Nephron progenitor cell (in vitro differentiated cells): ENCODE measurements at regions not wholly inside any gene's neighbourhood (a gene's known extent, or its start where the extent isn't known, plus 50 kb on each side); places are given as distances from the start of the nearest gene placed in this dataset.
A peak's percentile ranks its signal among the peaks of the same experiment; 100 is the strongest.

ENCODE experiments used
- DNase-seq: peaks from one replicate; pipeline ENCODE4 v3.0.0; 2021
- H3K27ac Mint-ChIP-seq: 2 replicates; pipeline ENCODE4 v1.8.0; 2021; ENCODE audit warnings: mild to moderate bottlenecking, moderate library complexity, mixed read lengths
- H3K27me3 Mint-ChIP-seq: 2 replicates; pipeline ENCODE4 v1.8.0; 2021; ENCODE audit warnings: mild to moderate bottlenecking, low read depth, mixed read lengths; ENCODE audit not compliant: poor library complexity
- H3K36me3 Mint-ChIP-seq: 2 replicates; pipeline ENCODE4 v1.8.0; 2021; ENCODE audit warnings: low read depth, mixed read lengths
- H3K4me1 Mint-ChIP-seq: 2 replicates; pipeline ENCODE4 v1.8.0; 2021; ENCODE audit warnings: mixed read lengths
- H3K4me3 Mint-ChIP-seq: 2 replicates; pipeline ENCODE4 v1.8.0; 2021; ENCODE audit warnings: mild to moderate bottlenecking, moderate library complexity, mixed read lengths
- H3K9me3 Mint-ChIP-seq: 2 replicates; pipeline ENCODE4 v1.8.0; 2021; ENCODE audit warnings: mild to moderate bottlenecking, moderate library complexity, mixed read lengths
- CTCF ChIP-seq: fragments of 200-600 bp; sonication (generic); IDR thresholded peaks from 2 replicates; pipeline ENCODE4 v1.5.0; 2021; ENCODE audit warnings: antibody characterized with exemption

DNA sequence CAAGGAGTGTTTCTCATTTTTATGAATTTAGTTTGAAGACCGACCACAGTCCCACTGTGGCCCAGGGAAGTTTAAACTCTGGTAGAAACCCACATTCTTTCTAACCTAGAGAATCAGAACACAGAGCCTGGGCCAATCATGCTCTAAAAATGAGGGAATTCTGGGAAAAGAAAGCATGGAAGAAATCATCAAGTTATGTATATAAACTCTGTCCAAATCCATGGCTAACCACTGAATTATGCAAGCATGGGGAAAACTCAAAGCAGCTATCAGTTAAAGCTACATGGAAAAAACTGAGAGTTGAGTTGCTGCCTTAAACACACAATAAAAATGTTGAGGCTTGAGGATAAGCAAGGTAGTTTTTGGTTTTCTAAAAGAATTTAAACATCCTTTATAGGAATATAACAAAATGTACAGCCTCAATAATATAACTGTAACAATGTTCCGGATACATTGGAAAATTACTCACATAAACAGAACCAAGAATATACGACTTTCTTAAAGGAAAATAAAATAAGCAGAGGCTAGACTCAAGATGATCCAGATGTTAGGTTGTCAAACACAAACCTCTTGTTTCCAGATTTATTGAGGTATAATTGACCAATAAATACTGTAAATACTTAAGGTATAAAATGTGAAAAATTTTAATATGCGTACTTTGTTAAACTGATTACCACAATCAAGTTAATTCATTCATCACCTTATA is 311.2 kb upstream of the GNAI1 start:
- Mint-ChIP-seq H3K27ac (no peak overlapping the region), H3K36me3 (no peaks in the 10 kb centered on the region), H3K9me3 (no peaks in the 10 kb centered on the region), H3K4me3 (no peak overlapping the region), H3K27me3 (peaks cover 5% of the 10 kb centered on the region), H3K4me1 (peaks cover 4% of the 10 kb centered on the region)
- no peak for TF ChIP-seq CTCF
- DNase-seq, result no peak

- no peak for DNase-seq
- Mint-ChIP-seq H3K4me1 (peaks cover 4% of the 10 kb centered on the region), H3K9me3 (no peaks in the 10 kb centered on the region), H3K27me3 (peaks cover 5% of the 10 kb centered on the region), H3K27ac (no peak overlapping the region), H3K4me3 (no peak overlapping the region), H3K36me3 (no peaks in the 10 kb centered on the region)
- no peak for TF ChIP-seq CTCF
Measured at GRCh38 chr7:79822620-79823240, 311.9 kb upstream of the GNAI1 start.

- no peaks in the 10 kb centered on the region for H3K36me3 Mint-ChIP-seq
- no peaks in the 10 kb centered on the region for H3K9me3 Mint-ChIP-seq
- no peak overlapping the region for H3K27ac Mint-ChIP-seq
- H3K27me3 Mint-ChIP-seq, result peaks cover 5% of the 10 kb centered on the region
- peak; percentile 20 for DNase-seq
- H3K4me3 Mint-ChIP-seq, result no peak overlapping the region
- TF ChIP-seq CTCF, result no peak
- peaks cover 4% of the 10 kb centered on the region for H3K4me1 Mint-ChIP-seq
Measured at GRCh38 chr7:79820387-79820786, 314.2 kb upstream of the GNAI1 start.

DNA sequence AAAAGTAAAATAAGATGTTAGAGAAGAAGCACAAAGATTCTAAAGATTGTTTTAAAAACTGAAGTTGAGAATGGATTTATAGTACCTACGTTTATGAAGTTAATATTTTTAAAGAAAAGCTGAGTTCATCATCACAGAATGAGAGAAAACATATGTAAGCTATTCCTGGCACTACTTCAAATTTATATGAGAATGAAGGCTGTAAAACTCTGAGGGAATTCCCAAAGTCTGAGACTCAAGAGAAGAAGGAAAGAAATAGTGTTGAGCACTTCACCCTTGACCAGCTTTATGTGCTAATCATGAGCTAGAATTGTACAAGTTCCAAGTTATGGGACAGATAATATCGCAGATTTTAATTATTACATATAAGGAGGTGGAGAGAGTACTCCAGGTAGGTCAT is 323.7 kb upstream of the GNAI1 start:
- Mint-ChIP-seq H3K27ac (no peak overlapping the region), H3K36me3 (no peaks in the 10 kb centered on the region), H3K27me3 (no peaks in the 10 kb centered on the region), H3K4me1 (no peaks in the 10 kb centered on the region), H3K9me3 (no peaks in the 10 kb centered on the region), H3K4me3 (no peak overlapping the region)
- TF ChIP-seq CTCF, result no peak
- no peak for DNase-seq

DNA sequence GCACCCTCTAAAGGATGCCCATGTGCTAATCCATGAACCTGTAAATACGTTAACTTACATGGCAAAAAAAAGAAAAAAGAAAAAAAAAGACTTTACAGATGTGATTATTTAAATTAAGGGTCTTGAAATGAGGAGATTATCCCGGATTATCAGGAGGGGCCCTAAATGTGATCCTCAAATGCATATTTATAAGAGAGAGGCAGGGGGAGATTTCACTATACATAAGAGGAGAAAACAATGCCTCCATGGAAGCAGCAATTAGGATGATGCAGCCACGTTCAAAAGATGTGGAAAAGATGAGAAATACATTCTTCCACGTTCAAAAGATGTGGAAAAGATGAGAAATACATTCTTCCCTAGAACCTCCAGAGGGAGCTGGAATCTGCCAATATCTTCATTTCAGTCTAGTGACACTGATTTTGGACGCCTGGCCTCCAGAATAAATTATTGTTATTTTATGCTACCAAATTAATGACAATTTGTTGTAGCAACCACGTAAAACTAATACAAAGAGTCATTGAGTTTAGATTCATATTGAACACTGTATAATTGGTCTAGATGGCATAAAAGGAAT is 328.4 kb upstream of the GNAI1 start:
- H3K9me3 Mint-ChIP-seq, result peaks cover 7% of the 10 kb centered on the region
- H3K4me1 Mint-ChIP-seq, result no peaks in the 10 kb centered on the region
- H3K27ac Mint-ChIP-seq, result no peak overlapping the region
- H3K27me3 Mint-ChIP-seq, result peaks cover 2% of the 10 kb centered on the region
- H3K36me3 Mint-ChIP-seq, result no peaks in the 10 kb centered on the region
- no peak for TF ChIP-seq CTCF
- H3K4me3 Mint-ChIP-seq, result no peak overlapping the region
- DNase-seq, result no peak
